Keratinocyte (primary cell): ENCODE measurements at regions not wholly inside any gene's neighbourhood (a gene's known extent, or its start where the extent isn't known, plus 50 kb on each side); places are given as distances from the start of the nearest gene placed in this dataset.

Source experiments
- DNase-seq: peaks from one replicate; pipeline ENCODE4 v3.0.0-alpha.2; 2011; ENCODE audit warnings: low read depth, missing footprints, low spot score
- FAIRE-seq: peaks from 2 replicates; lab custom pipeline; 2011; peaks lifted over from hg19 to GRCh38; lab: Jason Lieb, UNC
- H2AFZ ChIP-seq: 2 replicates; pipeline ENCODE4 v1.6.0; 2012; ENCODE audit warnings: low read length, control low read depth, inconsistent platforms; ENCODE audit not compliant: control insufficient read depth
- H3K27ac ChIP-seq: 2 replicates; pipeline ENCODE4 v1.5.1; 2011; ENCODE audit warnings: low read length; ENCODE audit not compliant: control insufficient read depth, insufficient read depth
- H3K27me3 ChIP-seq: 3 replicates; pipeline ENCODE4 v1.6.0; 2011; ENCODE audit warnings: low read length; ENCODE audit not compliant: control insufficient read depth, insufficient read depth; ENCODE audit errors: extremely low read depth
- H3K36me3 ChIP-seq, 2 experiments: 2 replicates in 1 of 2; 3 replicates in 1 of 2; pipeline ENCODE4 v1.5.1; 2011; ENCODE audit warnings: low read length in 2 of 2, mild to moderate bottlenecking in 1 of 2; ENCODE audit not compliant: control insufficient read depth in 2 of 2, insufficient read depth in 2 of 2; ENCODE audit errors: extremely low read depth in 1 of 2
- H3K4me1 ChIP-seq: 3 replicates; pipeline ENCODE4 v1.5.1; 2011; ENCODE audit warnings: low read length; ENCODE audit not compliant: control insufficient read depth, insufficient read depth; ENCODE audit errors: extremely low read depth
- H3K4me2 ChIP-seq: 3 replicates; pipeline ENCODE4 v1.6.0; 2011; ENCODE audit warnings: low read depth, low read length; ENCODE audit not compliant: control insufficient read depth, insufficient read depth; ENCODE audit errors: extremely low read depth
- H3K4me3 ChIP-seq, 3 experiments: fragments of 200-600 bp in 1 of 3; sonication (generic) in 1 of 3; 2 replicates in 2 of 3; 3 replicates in 1 of 3; pipeline ENCODE4 v1.5.1; 2011 to 2016; ENCODE audit warnings: low read length in 3 of 3, mild to moderate bottlenecking in 3 of 3, control low read depth in 2 of 3, inconsistent platforms in 1 of 3, low read depth in 1 of 3, mixed read lengths in 1 of 3, mixed run types in 1 of 3, moderate library complexity in 1 of 3; ENCODE audit not compliant: control insufficient read depth in 2 of 3, insufficient read depth in 2 of 3; ENCODE audit errors: extremely low read depth in 1 of 3
- H3K79me2 ChIP-seq: 2 replicates; pipeline ENCODE4 v1.6.0; 2012; ENCODE audit warnings: low read length; ENCODE audit not compliant: control insufficient read depth, insufficient read depth
- H3K9ac ChIP-seq: 3 replicates; pipeline ENCODE4 v1.6.0; 2011; ENCODE audit warnings: low read length; ENCODE audit not compliant: control insufficient read depth, insufficient read depth; ENCODE audit errors: extremely low read depth
- H3K9me1 ChIP-seq: 3 replicates; pipeline ENCODE4 v1.6.0; 2011; ENCODE audit warnings: low read length; ENCODE audit not compliant: control insufficient read depth, insufficient read depth; ENCODE audit errors: extremely low read depth
- H3K9me3 ChIP-seq: 2 replicates; pipeline ENCODE4 v1.5.1; 2012; ENCODE audit warnings: low read depth, low read length; ENCODE audit not compliant: control insufficient read depth
- H4K20me1 ChIP-seq: 3 replicates; pipeline ENCODE4 v1.6.0; 2011; ENCODE audit warnings: low read length; ENCODE audit not compliant: control insufficient read depth, insufficient read depth; ENCODE audit errors: extremely low read depth
- EZH2 ChIP-seq: IDR thresholded peaks from one replicate; pipeline ENCODE4 v1.6.1; 2012; ENCODE audit warnings: inconsistent platforms, mild to moderate bottlenecking, low read length, moderate library complexity
- dilution Hi-C: fragments of 300-500 bp; cut with MboI; formaldehyde crosslinking; loops from one replicate; pipeline ENCODE4 v1.7.0; 2020; ENCODE audit warnings: low sequenced_read_pairs; ENCODE audit not compliant: extremely low pct_ligation_motif_present
- TF ChIP-seq, protein P1 (sequence below), 3 experiments: IDR thresholded peaks in 1 of 3; conservative IDR thresholded peaks in 1 of 3; optimal IDR thresholded peaks in 1 of 3; 2 replicates in 2 of 3; 3 replicates in 1 of 3; pipeline versions ENCODE3 to v1.5.1; 2011; ENCODE audit warnings: low read length in 3 of 3, mild to moderate bottlenecking in 3 of 3, moderate library complexity in 2 of 3, control low read depth in 1 of 3, inconsistent platforms in 1 of 3; ENCODE audit not compliant: insufficient read depth in 2 of 3; ENCODE audit errors: extremely low read depth in 1 of 3

DNA sequence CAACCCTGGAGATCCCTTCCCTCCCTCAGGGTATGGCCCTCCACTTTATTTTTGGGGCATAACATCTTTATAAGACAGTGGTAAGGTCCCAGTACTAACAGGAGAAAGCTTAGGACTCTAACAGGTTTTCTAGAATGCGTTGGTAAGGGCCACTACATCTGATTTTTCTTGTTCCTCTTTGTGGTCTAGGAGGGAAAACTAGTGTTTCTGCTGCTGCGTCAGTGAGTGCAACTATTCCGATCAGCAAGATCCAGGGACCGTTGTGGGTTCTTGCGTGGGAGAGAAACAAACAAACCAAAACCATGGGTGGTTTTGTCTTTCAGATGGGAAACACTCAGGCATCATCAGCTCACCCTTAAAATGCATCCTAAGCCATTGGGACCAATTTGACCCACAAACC, 123.6 kb upstream of the SLC16A7 start:
- H3K4me3 ChIP-seq: no peak overlapping the region
- dilution Hi-C loops: no loop called here
- no peaks in the 10 kb centered on the region for H3K4me1 ChIP-seq
- no peak for FAIRE-seq
- no peak for DNase-seq
- H3K9ac ChIP-seq: no peak overlapping the region
- H3K36me3 ChIP-seq: no peaks in the 10 kb centered on the region
- no peak overlapping the region for H3K27ac ChIP-seq
- H4K20me1 ChIP-seq: no peaks in the 10 kb centered on the region
- no peak overlapping the region for H3K4me2 ChIP-seq
- H3K9me1 ChIP-seq: no peaks in the 10 kb centered on the region
- no peak overlapping the region for H2AFZ ChIP-seq
- TF ChIP-seq, protein P1, sequence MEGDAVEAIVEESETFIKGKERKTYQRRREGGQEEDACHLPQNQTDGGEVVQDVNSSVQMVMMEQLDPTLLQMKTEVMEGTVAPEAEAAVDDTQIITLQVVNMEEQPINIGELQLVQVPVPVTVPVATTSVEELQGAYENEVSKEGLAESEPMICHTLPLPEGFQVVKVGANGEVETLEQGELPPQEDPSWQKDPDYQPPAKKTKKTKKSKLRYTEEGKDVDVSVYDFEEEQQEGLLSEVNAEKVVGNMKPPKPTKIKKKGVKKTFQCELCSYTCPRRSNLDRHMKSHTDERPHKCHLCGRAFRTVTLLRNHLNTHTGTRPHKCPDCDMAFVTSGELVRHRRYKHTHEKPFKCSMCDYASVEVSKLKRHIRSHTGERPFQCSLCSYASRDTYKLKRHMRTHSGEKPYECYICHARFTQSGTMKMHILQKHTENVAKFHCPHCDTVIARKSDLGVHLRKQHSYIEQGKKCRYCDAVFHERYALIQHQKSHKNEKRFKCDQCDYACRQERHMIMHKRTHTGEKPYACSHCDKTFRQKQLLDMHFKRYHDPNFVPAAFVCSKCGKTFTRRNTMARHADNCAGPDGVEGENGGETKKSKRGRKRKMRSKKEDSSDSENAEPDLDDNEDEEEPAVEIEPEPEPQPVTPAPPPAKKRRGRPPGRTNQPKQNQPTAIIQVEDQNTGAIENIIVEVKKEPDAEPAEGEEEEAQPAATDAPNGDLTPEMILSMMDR (optimal IDR thresholded peaks at IDR 0.05 in 1 of 3, IDR thresholded peaks at IDR 0.05 in 1 of 3, conservative IDR thresholded peaks at IDR 0.05 in 1 of 3; ENCODE audit: extremely low read depth in 1 of 3, insufficient read depth in 2 of 3, low read length in 3 of 3): no peak
- TF ChIP-seq EZH2: no peak
- no peaks in the 10 kb centered on the region for H3K9me3 ChIP-seq
- H3K79me2 ChIP-seq: no peaks in the 10 kb centered on the region
- H3K27me3 ChIP-seq: no peaks in the 10 kb centered on the region

DNA sequence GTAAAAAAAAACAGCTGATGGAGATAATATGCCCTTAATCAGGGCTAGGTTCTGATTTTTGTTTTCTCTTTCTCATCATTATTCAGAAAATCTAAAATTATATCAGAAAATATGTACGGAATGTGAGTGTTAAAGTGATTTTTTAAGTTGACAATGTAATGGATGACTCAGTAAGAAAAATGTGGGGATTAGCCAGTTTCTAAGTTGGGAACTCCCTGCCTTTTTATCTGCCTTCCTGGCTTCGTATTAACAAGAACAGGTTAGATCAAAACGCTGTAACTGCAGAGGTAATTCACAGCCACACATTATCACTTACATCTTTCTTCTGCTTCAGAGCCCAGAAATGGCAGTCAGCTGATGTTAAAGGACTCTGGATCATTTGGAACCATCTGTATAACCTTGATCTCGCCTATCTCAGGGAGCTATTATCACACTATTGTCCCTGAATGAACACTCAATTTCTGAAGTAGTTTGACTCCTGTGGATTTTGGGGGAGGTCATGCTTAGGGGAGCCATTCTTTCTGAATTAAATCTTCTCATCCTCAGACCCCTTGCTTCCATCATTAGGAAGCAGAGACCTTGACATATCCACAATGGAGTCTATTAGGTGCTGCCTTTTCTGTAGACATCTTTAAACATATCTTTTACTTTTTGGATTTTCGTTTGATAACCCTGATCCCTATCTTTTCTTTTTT, 135.7 kb upstream of the SLC16A7 start:
- FAIRE-seq: peak; percentile 68
- Histone ChIP-seq H3K4me2 (peak overlapping the region; percentile 60), H3K9me1 (no peaks in the 10 kb centered on the region), H3K79me2 (no peaks in the 10 kb centered on the region), H3K27me3 (no peaks in the 10 kb centered on the region), H2AFZ (peak overlapping the region; percentile 89), H3K36me3 (no peaks in the 10 kb centered on the region), H3K27ac (no peak overlapping the region), H3K9me3 (no peaks in the 10 kb centered on the region), H3K9ac (no peak overlapping the region), H3K4me3 (peak overlapping the region in 1 of 3 experiments; percentile 30), H4K20me1 (no peaks in the 10 kb centered on the region), H3K4me1 (peaks cover 7% of the 10 kb centered on the region)
- dilution Hi-C loops: no loop called here
- no peak for DNase-seq
- no peak for TF ChIP-seq EZH2
- TF ChIP-seq, protein P1 (optimal IDR thresholded peaks at IDR 0.05 in 1 of 3, IDR thresholded peaks at IDR 0.05 in 1 of 3, conservative IDR thresholded peaks at IDR 0.05 in 1 of 3; ENCODE audit: extremely low read depth in 1 of 3, insufficient read depth in 2 of 3, low read length in 3 of 3): no peak
